Muscle of leg (tissue), 3 donors: ENCODE measurements at regions not wholly inside any gene's neighbourhood (a gene's known extent, or its start where the extent isn't known, plus 50 kb on each side); places are given as distances from the start of the nearest gene placed in this dataset.

ENCODE experiments used
- DNase-seq: peaks from one replicate; pipeline ENCODE4 v3.0.0; 2013
- H3K27ac ChIP-seq: one replicate; pipeline ENCODE4 v1.5.1; 2013; ENCODE audit warnings: mild to moderate bottlenecking, low read length, control low read depth
- H3K27me3 ChIP-seq: one replicate; pipeline ENCODE4 v1.6.1; 2013; ENCODE audit warnings: low read length; ENCODE audit not compliant: control insufficient read depth, insufficient read depth
- H3K36me3 ChIP-seq: one replicate; pipeline ENCODE4 v1.6.1; 2013; ENCODE audit warnings: low read length; ENCODE audit not compliant: control insufficient read depth, insufficient read depth
- H3K4me1 ChIP-seq: one replicate; pipeline ENCODE4 v1.6.1; 2013; ENCODE audit warnings: low read length; ENCODE audit not compliant: control insufficient read depth, insufficient read depth
- H3K4me3 ChIP-seq: one replicate; pipeline ENCODE4 v1.5.1; 2013; ENCODE audit warnings: low read length, control low read depth
- H3K9me3 ChIP-seq: replicated peaks from 2 replicates; pipeline ENCODE4 v1.6.1; 2013; ENCODE audit warnings: low read depth, low read length; ENCODE audit not compliant: control insufficient read depth
- WGBS: methylation state at CpG from one replicate; pipeline ENCODE4 v1.1.5; 2013; ENCODE audit warnings: missing lambda C conversion rate; ENCODE audit not compliant: insufficient coverage; 5-methylcytosine and 5-hydroxymethylcytosine counted together

DNA sequence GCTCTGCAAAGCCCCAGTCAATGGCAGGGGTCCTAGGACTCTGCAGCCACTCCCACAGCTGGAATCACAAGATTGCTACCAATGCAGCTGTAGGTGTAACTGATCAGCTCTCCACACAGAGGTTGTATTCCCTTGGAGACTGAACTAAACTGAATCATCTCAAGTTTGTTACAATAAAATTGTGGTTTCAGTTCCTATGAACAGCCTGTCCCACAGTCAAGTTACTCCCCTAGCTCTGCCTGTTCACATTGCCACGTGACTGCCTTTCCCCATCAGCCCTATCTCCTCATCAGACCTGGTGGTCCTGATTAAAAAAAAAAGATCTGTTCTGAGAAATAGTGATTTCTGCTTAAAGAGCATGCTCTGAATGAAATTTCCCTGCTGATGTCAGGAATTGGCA, 287.9 kb upstream of the NBEA start:
- Histone ChIP-seq H3K4me1 (peaks cover 11% of the 10 kb centered on the region), H3K27ac (no peak overlapping the region), H3K4me3 (no peak overlapping the region), H3K36me3 (no peaks in the 10 kb centered on the region), H3K9me3 (no peaks in the 10 kb centered on the region), H3K27me3 (no peaks in the 10 kb centered on the region)
- peak; percentile 17 for DNase-seq
- no CpG with 5 or more reads among the region's 1 CpG for WGBS

DNA sequence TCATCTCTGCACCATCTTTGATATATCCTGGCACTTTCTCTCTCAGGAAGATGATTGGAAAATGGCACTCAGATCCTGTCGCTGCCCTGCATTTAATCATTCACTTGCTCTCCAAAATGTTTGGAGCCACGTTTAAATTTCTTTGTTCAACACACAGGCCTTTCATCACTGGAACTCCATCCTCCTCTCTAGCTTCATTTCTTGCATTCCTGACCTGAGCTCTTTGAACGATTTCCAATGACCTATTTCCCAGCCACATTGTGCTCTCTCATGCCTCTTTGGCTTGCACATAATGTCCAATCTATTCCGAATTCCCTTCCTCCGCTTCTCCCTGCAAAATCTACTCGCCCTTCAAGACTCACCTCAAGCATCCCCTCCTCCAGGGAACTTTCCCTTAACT, 287.4 kb upstream of the NBEA start:
- Histone ChIP-seq H3K27ac (no peak overlapping the region), H3K27me3 (no peaks in the 10 kb centered on the region), H3K4me1 (peaks cover 11% of the 10 kb centered on the region), H3K9me3 (no peaks in the 10 kb centered on the region), H3K4me3 (no peak overlapping the region), H3K36me3 (no peaks in the 10 kb centered on the region)
- DNase-seq: peak; percentile 60
- WGBS: 47% methylated on average over 6 of the region's 6 CpGs

DNA sequence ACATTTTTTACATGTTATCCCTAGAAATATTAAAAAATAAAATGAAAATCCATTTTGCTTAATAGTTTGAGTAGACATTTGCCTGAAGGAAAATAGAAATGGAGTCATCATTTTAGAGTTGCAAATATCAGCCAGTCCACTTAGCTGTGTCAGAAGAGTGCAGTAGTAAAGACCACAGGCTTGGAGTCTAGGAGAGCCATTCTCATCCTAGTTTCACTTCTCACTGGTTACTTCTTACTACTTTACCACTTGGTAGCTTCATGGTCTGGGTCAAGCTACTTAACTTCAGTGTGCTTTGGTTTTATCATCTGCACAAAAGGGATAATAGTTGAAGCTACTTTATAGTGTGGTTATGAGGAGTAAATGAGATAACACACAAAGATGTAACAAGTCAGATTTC, 286.5 kb upstream of the NBEA start:
- no peaks in the 10 kb centered on the region for H3K27me3 ChIP-seq
- H3K9me3 ChIP-seq: no peaks in the 10 kb centered on the region
- no peak for DNase-seq
- no peak overlapping the region for H3K4me3 ChIP-seq
- H3K36me3 ChIP-seq: no peaks in the 10 kb centered on the region
- peaks cover 11% of the 10 kb centered on the region for H3K4me1 ChIP-seq
- no peak overlapping the region for H3K27ac ChIP-seq

DNA sequence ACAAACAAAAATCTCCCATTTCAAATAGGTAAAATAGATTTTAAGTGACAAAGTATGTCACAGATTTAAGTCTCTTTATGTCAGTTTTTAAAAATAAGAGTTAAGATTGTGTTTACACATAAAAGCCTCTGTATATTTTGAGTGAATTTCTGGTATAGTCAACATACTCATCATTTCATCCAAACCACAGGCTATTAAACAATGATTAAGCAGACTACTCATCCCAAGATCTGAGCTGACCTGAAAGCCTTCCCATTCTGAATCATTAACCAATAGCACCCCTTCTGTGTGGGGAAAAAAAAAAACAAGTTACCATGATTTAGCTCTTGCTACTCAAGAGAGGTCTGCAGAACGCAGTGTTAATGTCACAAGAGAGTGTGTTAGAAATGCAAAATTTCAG, 284.4 kb upstream of the NBEA start:
- Histone ChIP-seq H3K27ac (no peak overlapping the region), H3K27me3 (no peaks in the 10 kb centered on the region), H3K9me3 (no peaks in the 10 kb centered on the region), H3K4me3 (no peak overlapping the region), H3K36me3 (no peaks in the 10 kb centered on the region), H3K4me1 (peaks cover 11% of the 10 kb centered on the region)
- DNase-seq: no peak
- WGBS: no CpG with 5 or more reads among the region's 1 CpG

DNA sequence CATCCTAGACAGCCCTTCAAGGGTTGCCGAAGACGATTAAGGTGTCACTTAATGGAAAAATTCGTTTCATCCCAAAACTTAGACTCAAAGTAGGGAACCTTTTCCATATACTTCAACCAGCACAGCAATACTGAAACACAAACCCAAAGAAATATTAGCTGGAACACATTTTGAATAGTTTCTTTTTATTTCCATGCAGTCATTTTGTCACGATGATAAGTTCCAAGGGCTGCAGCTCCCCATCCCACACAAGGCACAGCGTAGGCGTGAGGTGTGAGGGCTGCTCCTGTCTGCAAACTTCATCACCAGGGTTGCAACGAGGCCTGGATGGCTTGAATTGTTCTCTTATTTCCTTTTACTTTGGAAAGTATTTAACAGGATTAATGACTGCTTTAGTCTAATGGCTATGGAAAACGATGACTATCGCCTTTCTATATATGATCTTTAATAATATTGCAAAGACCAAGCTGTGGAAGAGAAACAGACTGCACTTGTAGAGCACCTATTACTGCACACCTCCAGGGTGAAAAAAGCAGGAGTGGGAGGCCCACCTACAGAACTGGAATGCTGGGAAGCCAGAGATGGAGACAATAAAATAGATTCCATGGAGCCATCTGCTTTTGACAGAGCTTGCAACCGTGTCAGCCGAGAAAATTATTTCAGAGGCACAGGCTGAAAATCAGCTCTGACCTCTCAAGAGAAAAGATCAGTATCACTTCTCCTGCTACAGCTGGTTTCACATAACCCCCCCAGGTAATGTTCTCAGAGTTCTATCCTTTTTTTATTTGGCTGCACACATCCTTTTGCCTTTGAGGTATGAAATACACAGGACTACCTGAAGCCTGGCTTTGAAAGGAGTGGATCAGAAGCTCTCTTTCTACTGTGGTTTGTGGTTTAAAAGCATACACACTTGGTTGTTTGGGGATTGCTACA, 274.5 kb upstream of the NBEA start:
- no peak overlapping the region for H3K4me3 ChIP-seq
- 60% methylated on average over 2 of the region's 11 CpGs for WGBS
- H3K9me3 ChIP-seq: no peaks in the 10 kb centered on the region
- no peaks in the 10 kb centered on the region for H3K36me3 ChIP-seq
- peaks cover 11% of the 10 kb centered on the region for H3K4me1 ChIP-seq
- peak overlapping the region; percentile 26 for H3K27ac ChIP-seq
- H3K27me3 ChIP-seq: no peaks in the 10 kb centered on the region
- DNase-seq: peak; percentile 87

DNA sequence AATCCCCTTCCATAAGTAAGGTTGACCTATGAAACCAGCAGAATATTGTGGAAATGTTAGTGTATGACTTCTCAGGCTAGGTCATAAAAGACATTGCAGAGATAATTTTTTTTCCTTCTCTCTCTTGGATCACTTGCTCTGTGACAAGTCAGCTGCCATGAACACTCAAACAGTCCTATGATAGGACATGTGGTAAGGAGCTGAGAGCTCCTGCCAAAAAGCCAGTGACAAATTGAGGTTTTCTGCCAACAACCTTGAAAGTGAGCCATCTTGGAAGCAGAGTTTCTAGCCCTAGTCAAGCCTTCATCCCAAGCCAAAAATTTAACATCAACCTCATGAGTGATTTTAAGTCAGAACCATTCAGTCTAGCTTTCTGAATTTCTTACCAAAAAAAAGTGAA, 270.9 kb upstream of the NBEA start:
- no peak overlapping the region for H3K4me3 ChIP-seq
- H3K27ac ChIP-seq: peak overlapping the region; percentile 65
- H3K36me3 ChIP-seq: no peaks in the 10 kb centered on the region
- H3K9me3 ChIP-seq: no peaks in the 10 kb centered on the region
- no peaks in the 10 kb centered on the region for H3K27me3 ChIP-seq
- H3K4me1 ChIP-seq: peaks cover 14% of the 10 kb centered on the region
- peak; percentile 93 for DNase-seq

DNA sequence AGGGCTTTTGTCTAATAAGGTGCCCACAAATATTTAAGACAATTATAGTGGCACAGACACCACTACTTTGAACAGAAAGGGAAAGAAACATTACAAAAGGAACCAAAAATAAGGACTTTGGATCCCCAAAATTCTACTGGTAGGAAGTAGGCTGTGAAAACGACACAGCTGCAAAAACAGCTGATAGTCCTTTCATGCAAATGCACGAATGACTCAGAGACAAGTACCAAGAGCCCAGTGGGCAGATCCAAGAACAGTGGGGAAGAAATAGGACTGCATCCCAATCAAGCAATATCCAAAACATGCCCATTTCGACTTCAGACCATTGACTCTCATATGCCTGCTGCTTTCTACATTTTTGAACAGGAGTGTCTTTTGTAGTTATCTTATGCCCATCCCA, 269.4 kb upstream of the NBEA start:
- H3K4me3 ChIP-seq: no peak overlapping the region
- peaks cover 13% of the 10 kb centered on the region for H3K4me1 ChIP-seq
- H3K27ac ChIP-seq: no peak overlapping the region
- no peaks in the 10 kb centered on the region for H3K9me3 ChIP-seq
- no peak for DNase-seq
- 62% methylated on average over 2 of the region's 3 CpGs for WGBS
- no peaks in the 10 kb centered on the region for H3K27me3 ChIP-seq
- H3K36me3 ChIP-seq: no peaks in the 10 kb centered on the region

DNA sequence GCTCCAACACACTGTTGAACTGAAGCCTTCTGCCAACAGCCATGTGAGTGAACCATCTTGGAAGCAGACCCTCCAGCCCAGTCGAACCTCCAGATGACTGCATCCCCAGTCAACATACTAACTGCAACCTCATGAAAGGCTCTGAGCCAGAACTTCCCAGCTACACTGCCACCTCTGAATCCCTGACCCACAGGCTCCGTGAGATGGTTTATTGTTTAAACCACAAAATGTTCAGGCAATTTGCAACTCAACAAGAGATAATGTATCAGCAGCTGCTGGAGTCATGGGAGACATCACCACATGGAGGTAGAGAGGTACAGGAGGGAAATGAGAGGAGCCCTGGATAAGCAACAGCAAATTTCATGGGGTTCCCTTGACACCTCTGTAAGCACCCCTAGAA, 266.4 kb upstream of the NBEA start:
- Histone ChIP-seq H3K27me3 (no peaks in the 10 kb centered on the region), H3K4me3 (no peak overlapping the region), H3K27ac (no peak overlapping the region), H3K9me3 (no peaks in the 10 kb centered on the region), H3K4me1 (peaks cover 6% of the 10 kb centered on the region), H3K36me3 (no peaks in the 10 kb centered on the region)
- DNase-seq: no peak
- whole genome bisulfite sequencing: 80% methylated on average over 1 of the region's 2 CpGs

DNA sequence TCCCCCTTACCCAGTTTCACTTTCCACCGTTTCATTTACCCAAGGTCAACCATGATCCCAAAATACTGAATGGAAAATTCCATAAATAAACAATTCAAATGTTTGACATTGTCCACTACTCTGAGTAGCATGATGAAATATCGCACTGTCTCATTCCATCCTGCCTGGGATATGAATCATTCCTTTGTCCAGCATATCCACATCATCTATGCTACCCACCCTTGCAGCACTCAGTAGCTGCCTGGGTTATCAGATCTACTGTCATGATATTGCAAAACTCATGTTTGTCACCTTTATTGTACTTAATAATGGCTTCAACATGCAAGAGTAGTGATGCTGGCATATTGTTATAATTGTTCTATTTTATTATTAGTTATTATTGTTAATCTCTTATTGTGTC, 263.9 kb upstream of the NBEA start:
- Histone ChIP-seq H3K27ac (no peak overlapping the region), H3K4me3 (no peak overlapping the region), H3K9me3 (no peaks in the 10 kb centered on the region), H3K36me3 (no peaks in the 10 kb centered on the region), H3K4me1 (peaks cover 3% of the 10 kb centered on the region), H3K27me3 (no peaks in the 10 kb centered on the region)
- WGBS: 91% methylated on average over 1 of the region's 2 CpGs
- DNase-seq: no peak

DNA sequence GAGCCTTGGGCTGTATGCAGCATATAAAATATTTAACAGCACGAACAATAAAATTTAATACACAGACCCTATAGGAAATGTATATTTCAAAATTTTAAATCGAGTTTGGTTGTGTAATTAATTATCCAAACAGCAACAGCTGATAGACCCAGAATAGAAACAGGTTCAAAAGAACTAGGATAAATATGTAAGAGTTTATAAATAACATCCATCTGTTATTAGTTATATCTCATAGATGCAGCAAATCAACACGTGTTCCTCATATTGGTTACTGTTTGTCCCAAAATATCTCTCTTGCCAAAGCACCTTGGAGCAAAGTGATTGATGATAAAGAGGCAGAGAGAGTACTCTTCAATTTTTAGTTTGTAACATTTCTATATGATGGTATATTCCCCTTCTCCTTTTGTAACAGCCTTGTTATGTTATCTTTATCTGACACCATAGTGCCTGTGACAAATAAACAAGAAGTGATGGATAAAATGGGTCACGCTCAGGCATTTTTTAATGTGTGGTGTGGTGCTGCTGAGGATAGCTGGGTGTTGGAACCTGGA, 260.6 kb upstream of the NBEA start:
- DNase-seq: peak; percentile 30
- 70% methylated on average over 1 of the region's 4 CpGs for WGBS
- H3K27me3 ChIP-seq: no peaks in the 10 kb centered on the region
- no peaks in the 10 kb centered on the region for H3K36me3 ChIP-seq
- H3K4me3 ChIP-seq: no peak overlapping the region
- peak overlapping the region; percentile 53 for H3K27ac ChIP-seq
- no peaks in the 10 kb centered on the region for H3K9me3 ChIP-seq
- peaks cover 3% of the 10 kb centered on the region for H3K4me1 ChIP-seq
